ENCODE measurements at regions not wholly inside any gene's neighbourhood (a gene's known extent, or its start where the extent isn't known, plus 50 kb on each side); places are given as distances from the start of the nearest gene placed in this dataset.

DNA sequence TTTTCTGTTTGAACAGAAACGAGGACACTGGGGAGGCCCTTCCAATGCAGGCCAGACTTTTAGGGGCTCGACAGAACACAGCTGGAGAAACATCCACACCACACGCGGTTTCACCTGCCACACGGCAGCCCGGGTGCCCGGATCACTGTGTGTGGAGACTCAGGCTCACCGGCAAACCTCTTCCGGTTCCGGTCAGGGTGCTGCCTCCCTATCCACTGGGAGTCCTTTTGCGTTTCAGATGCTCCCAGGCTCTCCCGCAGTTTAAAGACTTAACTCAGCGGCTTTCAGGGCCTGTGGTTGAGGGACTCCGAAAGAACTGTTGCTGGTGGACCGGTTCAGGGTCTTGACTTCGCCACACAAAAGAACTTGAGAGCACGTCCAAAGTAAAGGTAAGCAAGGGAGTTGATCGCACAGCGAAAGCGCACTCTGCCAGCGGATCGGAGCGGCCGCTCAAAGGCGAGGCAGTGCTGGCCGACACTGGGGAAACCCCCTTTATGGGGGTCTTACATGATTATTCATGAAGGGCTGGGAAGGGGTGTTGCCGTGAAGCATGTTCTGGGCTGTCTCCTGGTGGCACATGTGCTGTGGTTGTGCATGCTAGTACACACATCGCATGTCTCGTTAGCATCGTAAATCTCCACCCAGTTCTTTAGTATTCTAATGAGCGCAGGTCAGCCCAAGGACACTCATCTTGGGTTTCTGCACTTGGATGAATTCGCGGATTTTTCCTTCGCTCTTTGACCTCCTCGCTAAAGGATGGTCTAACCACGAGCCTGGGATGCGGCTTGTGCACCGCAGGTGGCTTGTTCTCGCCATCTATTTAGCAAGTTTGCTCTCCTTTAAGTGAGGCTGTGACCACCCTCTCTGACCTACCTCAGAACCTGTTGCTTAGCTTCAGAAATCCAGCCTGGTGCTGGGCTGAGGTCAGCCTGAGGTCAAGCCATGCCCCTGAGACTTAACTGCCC, 180.3 kb downstream of the CDH26 start:
- intact Hi-C loops (cut with DNase I; ENCODE audit: low total_unique reads) = no loop called here
- H3K4me3 ChIP-seq (ENCODE audit: low read depth, poor library complexity, severe bottlenecking) = no peak overlapping the region
- DNase-seq (ENCODE audit: low spot score in 2 of 2) = peak in 1 of 2 donors; percentile 86
- TF ChIP-seq, protein P1, sequence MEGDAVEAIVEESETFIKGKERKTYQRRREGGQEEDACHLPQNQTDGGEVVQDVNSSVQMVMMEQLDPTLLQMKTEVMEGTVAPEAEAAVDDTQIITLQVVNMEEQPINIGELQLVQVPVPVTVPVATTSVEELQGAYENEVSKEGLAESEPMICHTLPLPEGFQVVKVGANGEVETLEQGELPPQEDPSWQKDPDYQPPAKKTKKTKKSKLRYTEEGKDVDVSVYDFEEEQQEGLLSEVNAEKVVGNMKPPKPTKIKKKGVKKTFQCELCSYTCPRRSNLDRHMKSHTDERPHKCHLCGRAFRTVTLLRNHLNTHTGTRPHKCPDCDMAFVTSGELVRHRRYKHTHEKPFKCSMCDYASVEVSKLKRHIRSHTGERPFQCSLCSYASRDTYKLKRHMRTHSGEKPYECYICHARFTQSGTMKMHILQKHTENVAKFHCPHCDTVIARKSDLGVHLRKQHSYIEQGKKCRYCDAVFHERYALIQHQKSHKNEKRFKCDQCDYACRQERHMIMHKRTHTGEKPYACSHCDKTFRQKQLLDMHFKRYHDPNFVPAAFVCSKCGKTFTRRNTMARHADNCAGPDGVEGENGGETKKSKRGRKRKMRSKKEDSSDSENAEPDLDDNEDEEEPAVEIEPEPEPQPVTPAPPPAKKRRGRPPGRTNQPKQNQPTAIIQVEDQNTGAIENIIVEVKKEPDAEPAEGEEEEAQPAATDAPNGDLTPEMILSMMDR (IDR thresholded peaks at IDR 0.05) = no peak
- TF ChIP-seq POLR2A (IDR thresholded peaks at IDR 0.05) = no peak
- 60 to 81% methylated on average over 39 of the region's 39 CpGs for WGBS, 2 donors

DNA sequence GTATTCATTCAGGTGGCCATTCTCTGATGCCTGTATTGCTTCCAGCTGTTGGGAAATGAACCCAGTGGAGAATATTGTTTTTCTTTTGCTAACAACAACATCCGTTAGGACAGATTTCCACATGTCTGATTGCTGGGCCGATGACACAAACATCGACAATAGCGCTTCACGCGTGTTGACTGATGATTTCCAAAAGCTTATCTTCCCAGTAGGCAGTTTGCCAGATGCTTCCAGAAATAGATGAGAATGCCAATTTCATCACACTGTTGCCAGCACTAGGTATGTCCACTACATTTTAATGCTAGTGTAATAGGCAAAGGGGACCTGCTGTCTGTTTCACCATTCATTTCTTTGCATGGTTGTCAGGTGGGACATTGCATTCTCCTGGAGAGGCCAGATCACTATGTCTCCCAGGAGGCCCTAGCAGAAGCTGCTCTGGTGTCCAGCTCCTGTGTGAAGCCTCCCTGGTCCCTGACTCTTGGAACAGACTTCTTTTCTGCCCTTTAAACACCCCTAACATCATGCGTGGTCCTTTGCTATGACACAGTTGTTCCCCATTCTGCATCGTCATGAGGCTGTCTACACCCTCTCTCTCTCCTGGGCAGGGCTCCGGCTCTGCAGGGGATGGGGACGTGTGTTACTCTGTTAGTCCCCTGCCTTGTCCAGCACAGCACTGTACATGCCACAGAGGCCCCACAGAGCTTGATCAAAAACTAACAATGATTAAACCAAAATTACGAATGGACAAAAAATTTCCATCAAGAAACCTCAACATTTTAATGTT, 181.6 kb downstream of the CDH26 start:
- intact Hi-C loops (cut with DNase I; ENCODE audit: low total_unique reads) = no loop called here
- DNase-seq (ENCODE audit: low spot score in 2 of 2) = no peak
- no peak overlapping the region for H3K4me3 ChIP-seq (ENCODE audit: low read depth, poor library complexity, severe bottlenecking)
- no peak for TF ChIP-seq POLR2A (IDR thresholded peaks at IDR 0.05)
- TF ChIP-seq, protein P1 (IDR thresholded peaks at IDR 0.05) = no peak
- 78 to 80% methylated on average over 11 of the region's 11 CpGs for WGBS, 2 donors

DNA sequence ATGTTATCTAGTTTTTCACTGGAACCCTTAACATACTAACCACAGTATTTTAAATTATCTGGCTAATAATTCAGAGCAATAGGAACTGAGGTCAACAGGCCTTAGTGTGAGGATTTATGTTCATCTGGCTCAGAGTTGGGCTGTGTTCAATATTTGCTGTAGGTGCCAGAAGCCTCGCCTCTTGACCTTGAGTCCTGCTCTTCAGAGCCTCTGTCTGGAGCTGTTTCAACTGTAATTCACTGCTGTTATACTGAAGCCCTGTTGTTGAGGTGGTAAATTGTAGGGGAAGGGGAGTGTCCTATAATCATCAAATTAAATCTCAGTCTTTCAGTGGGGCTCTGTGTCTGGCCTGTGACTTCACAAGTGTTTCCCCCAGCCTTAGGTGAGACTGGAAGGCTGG, 184.4 kb downstream of the CDH26 start:
- no peak overlapping the region for H3K4me3 ChIP-seq (ENCODE audit: low read depth, poor library complexity, severe bottlenecking)
- TF ChIP-seq, protein P1 (IDR thresholded peaks at IDR 0.05) = no peak
- no peak for TF ChIP-seq POLR2A (IDR thresholded peaks at IDR 0.05)
- 38 to 71% methylated on average over 1 of the region's 1 CpG for WGBS, 2 donors
- intact Hi-C loops (cut with DNase I; ENCODE audit: low total_unique reads) = no loop called here
- no peak for DNase-seq (ENCODE audit: low spot score in 2 of 2)

GRCh38 chr20:60143261-60143842, 185.1 kb downstream of the CDH26 start:
- DNase-seq (ENCODE audit: low spot score in 2 of 2) = no peak
- WGBS, 2 donors = 70 to 86% methylated on average over 3 of the region's 3 CpGs
- TF ChIP-seq, protein P1 (IDR thresholded peaks at IDR 0.05) = no peak
- TF ChIP-seq POLR2A (IDR thresholded peaks at IDR 0.05) = no peak
- no peak overlapping the region for H3K4me3 ChIP-seq (ENCODE audit: low read depth, poor library complexity, severe bottlenecking)
- intact Hi-C loops (cut with DNase I; ENCODE audit: low total_unique reads) = no loop called here

- intact Hi-C loops (cut with DNase I; ENCODE audit: low total_unique reads) = no loop called here
- TF ChIP-seq POLR2A (IDR thresholded peaks at IDR 0.05) = no peak
- TF ChIP-seq, protein P1 (IDR thresholded peaks at IDR 0.05) = no peak
- 86 to 96% methylated on average over 3 of the region's 3 CpGs for WGBS, 2 donors
- H3K4me3 ChIP-seq (ENCODE audit: low read depth, poor library complexity, severe bottlenecking) = no peak overlapping the region
- no peak for DNase-seq (ENCODE audit: low spot score in 2 of 2)
These were observed 186.2 kb downstream of the CDH26 start for GRCh38 chr20:60144404-60144803.

All from lower leg skin (tissue), 4 donors.